ENCODE measurements at regions not wholly inside any gene's neighbourhood (a gene's known extent, or its start where the extent isn't known, plus 50 kb on each side); places are given as distances from the start of the nearest gene placed in this dataset.

DNA sequence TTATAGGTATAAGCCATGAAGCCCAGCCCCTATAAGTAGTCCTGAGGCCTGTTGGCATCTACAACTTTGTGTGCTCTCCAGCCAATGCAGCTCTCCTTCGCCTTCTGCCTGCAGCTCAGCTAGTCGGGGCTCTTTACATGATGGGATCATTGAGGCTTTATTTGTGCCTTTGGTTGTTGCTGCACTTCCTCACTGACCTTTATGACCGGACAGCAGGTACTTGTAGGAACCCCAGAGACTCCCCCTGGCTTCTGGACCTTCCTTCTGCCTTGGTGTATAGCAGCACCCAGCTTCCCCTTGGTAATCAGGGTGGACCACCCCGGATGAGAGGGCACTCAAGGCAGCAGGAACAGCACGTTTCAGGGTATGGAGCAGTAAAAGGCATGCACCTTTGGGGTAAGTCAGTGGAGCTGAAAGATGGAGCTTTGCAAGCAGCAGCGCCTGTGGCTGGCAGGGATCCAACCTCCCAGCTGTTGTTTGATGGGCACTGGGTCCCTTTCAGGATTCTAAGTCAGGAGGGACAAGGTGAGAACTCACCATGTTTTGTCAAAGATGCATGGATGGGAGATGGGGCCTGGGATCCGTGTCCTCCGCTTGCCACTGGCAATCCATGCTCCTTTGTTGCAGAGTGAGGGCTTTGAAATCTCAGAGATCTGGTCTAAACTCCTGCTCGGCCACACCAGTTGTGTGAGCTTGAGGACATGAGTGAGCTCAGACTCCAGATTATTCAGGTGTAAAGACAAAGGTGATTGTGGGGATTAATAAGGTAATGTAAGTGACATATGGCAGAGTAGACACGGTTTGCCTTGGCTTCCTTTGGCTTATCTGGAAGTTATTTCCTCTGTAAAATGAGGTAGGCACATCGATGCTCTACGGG lies 65.1 kb upstream of the KLF13 start:
- CTCF ChIA-PET: no interaction called here
- no peaks in the 10 kb centered on the region for H3K36me3 ChIP-seq (ENCODE audit: control insufficient read depth, insufficient read depth, low read length)
- no peaks in the 10 kb centered on the region; the same call in none of the 2 replicates for H3K4me1 ChIP-seq (ENCODE audit: control insufficient read depth, insufficient read depth, low read length)
- POLR2A ChIA-PET: interaction anchor here (0.5 kb wide), 1 partner anchor 13 kb away, joined by 4 read pairs; no protein-coding TSS in a partner anchor
- in situ Hi-C loops (cut with HindIII; ENCODE audit: low pct_unique_long_range_greater_than_20kb, low sequenced_read_pairs) (no loop called here), intact Hi-C loops (cut with micrococcal nuclease; ENCODE audit: unreplicated experiment) (no loop called here)
- H3K27ac ChIP-seq (ENCODE audit: low read length): no peak overlapping the region; the same call in 1 of the 2 replicates
- H3K4me3 ChIP-seq (ENCODE audit: low read depth in 2 of 2, low read length in 2 of 2): no peak overlapping the region
- no peak for DNase-seq (ENCODE audit: low read depth, low spot score)
- no peaks in the 10 kb centered on the region for H3K9me3 ChIP-seq (ENCODE audit: control insufficient read depth, insufficient read depth, low read depth, low read length)
- no peaks in the 10 kb centered on the region for H3K27me3 ChIP-seq (ENCODE audit: control insufficient read depth, insufficient read depth, low read length)
- no peak for ATAC-seq
- BruUV-seq (replicated peaks): no TSS peak
- TF ChIP-seq, protein P1, sequence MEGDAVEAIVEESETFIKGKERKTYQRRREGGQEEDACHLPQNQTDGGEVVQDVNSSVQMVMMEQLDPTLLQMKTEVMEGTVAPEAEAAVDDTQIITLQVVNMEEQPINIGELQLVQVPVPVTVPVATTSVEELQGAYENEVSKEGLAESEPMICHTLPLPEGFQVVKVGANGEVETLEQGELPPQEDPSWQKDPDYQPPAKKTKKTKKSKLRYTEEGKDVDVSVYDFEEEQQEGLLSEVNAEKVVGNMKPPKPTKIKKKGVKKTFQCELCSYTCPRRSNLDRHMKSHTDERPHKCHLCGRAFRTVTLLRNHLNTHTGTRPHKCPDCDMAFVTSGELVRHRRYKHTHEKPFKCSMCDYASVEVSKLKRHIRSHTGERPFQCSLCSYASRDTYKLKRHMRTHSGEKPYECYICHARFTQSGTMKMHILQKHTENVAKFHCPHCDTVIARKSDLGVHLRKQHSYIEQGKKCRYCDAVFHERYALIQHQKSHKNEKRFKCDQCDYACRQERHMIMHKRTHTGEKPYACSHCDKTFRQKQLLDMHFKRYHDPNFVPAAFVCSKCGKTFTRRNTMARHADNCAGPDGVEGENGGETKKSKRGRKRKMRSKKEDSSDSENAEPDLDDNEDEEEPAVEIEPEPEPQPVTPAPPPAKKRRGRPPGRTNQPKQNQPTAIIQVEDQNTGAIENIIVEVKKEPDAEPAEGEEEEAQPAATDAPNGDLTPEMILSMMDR (IDR thresholded peaks at IDR 0.05): no peak
- TF ChIP-seq, protein P2, sequence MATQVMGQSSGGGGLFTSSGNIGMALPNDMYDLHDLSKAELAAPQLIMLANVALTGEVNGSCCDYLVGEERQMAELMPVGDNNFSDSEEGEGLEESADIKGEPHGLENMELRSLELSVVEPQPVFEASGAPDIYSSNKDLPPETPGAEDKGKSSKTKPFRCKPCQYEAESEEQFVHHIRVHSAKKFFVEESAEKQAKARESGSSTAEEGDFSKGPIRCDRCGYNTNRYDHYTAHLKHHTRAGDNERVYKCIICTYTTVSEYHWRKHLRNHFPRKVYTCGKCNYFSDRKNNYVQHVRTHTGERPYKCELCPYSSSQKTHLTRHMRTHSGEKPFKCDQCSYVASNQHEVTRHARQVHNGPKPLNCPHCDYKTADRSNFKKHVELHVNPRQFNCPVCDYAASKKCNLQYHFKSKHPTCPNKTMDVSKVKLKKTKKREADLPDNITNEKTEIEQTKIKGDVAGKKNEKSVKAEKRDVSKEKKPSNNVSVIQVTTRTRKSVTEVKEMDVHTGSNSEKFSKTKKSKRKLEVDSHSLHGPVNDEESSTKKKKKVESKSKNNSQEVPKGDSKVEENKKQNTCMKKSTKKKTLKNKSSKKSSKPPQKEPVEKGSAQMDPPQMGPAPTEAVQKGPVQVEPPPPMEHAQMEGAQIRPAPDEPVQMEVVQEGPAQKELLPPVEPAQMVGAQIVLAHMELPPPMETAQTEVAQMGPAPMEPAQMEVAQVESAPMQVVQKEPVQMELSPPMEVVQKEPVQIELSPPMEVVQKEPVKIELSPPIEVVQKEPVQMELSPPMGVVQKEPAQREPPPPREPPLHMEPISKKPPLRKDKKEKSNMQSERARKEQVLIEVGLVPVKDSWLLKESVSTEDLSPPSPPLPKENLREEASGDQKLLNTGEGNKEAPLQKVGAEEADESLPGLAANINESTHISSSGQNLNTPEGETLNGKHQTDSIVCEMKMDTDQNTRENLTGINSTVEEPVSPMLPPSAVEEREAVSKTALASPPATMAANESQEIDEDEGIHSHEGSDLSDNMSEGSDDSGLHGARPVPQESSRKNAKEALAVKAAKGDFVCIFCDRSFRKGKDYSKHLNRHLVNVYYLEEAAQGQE (IDR thresholded peaks at IDR 0.05; ENCODE audit: insufficient read depth in 1 of 2, low read depth in 2 of 2, low read length in 1 of 2): no peak
- TF ChIP-seq POLR2AphosphoS5 (IDR thresholded peaks at IDR 0.05; ENCODE audit: low read depth, low read length) (no peak), TCF7L2 (IDR thresholded peaks at IDR 0.05; ENCODE audit: low read depth, low read length) (no peak), SIN3A (IDR thresholded peaks at IDR 0.05; ENCODE audit: borderline replicate concordance, insufficient read depth, low read depth, low read length) (no peak)

DNA sequence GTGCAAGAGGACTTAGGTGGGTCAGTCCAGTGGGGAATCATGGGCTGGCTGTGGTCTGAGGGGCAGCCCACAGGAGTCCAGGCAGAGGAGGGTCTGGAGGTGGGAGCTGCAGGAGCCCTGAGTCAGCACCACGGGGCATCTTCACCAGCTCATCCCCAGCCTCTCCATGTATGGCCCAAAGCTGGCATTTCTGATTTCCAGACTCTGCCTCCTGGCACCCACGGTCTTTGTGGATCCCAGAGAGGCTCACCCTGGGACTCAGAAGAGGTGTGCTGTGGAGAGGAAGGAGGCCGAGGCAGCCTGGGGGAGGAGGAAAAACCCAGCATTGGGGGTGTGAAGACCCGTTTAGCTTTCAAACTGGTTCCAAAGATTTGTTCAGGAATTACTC lies 64.5 kb upstream of the KLF13 start:
- ATAC-seq (no peak), DNase-seq (ENCODE audit: low read depth, low spot score) (no peak)
- Histone ChIP-seq H3K36me3 (ENCODE audit: control insufficient read depth, insufficient read depth, low read length) (no peaks in the 10 kb centered on the region), H3K4me1 (ENCODE audit: control insufficient read depth, insufficient read depth, low read length) (no peaks in the 10 kb centered on the region; the same call in none of the 2 replicates), H3K27ac (ENCODE audit: low read length) (peak overlapping the region; percentile 15; the same call in 1 of the 2 replicates), H3K27me3 (ENCODE audit: control insufficient read depth, insufficient read depth, low read length) (no peaks in the 10 kb centered on the region), H3K4me3 (ENCODE audit: low read depth in 2 of 2, low read length in 2 of 2) (no peak overlapping the region), H3K9me3 (ENCODE audit: control insufficient read depth, insufficient read depth, low read depth, low read length) (no peaks in the 10 kb centered on the region)
- CTCF ChIA-PET: no interaction called here
- intact Hi-C loops (cut with micrococcal nuclease; ENCODE audit: unreplicated experiment): no loop called here
- in situ Hi-C loops (cut with HindIII; ENCODE audit: low pct_unique_long_range_greater_than_20kb, low sequenced_read_pairs): no loop called here
- BruUV-seq (replicated peaks): no TSS peak
- POLR2A ChIA-PET: interaction anchor here (0.5 kb wide), 1 partner anchor 12 kb away, joined by 4 read pairs; no protein-coding TSS in a partner anchor
- TF ChIP-seq, protein P1 (IDR thresholded peaks at IDR 0.05): no peak
- TF ChIP-seq, protein P2 (IDR thresholded peaks at IDR 0.05; ENCODE audit: insufficient read depth in 1 of 2, low read depth in 2 of 2, low read length in 1 of 2): no peak
- TF ChIP-seq SIN3A (IDR thresholded peaks at IDR 0.05; ENCODE audit: borderline replicate concordance, insufficient read depth, low read depth, low read length) (no peak), TCF7L2 (IDR thresholded peaks at IDR 0.05; ENCODE audit: low read depth, low read length) (no peak), POLR2AphosphoS5 (IDR thresholded peaks at IDR 0.05; ENCODE audit: low read depth, low read length) (no peak)

Measured in Panc1 (cell line).